Peyer's patch (tissue), 4 donors: ENCODE measurements at regions not wholly inside any gene's neighbourhood (a gene's known extent, or its start where the extent isn't known, plus 50 kb on each side); places are given as distances from the start of the nearest gene placed in this dataset.

Experiments
- CTCF ChIP-seq, 6 experiments: fragments of 450-650 bp in 4 of 6; fragments of 200-600 bp in 2 of 6; sonication (generic) in 1 of 6; IDR thresholded peaks; one replicate each; pipeline ENCODE4 v1.5.1; 2017 to 2019; ENCODE audit warnings: antibody characterized with exemption in 6 of 6, mild to moderate bottlenecking in 3 of 6, moderate library complexity in 1 of 6
- POLR2A ChIP-seq, 2 donors: fragments of 450-650 bp; IDR thresholded peaks; one replicate each; pipeline ENCODE4 v1.5.1; 2017; ENCODE audit warnings: antibody characterized with exemption in 2 of 2, mild to moderate bottlenecking in 2 of 2, moderate library complexity in 2 of 2

GRCh38 chr5:155229135-155229534 is 215.6 kb downstream of the KIF4B start:
- TF ChIP-seq CTCF (IDR thresholded peaks at IDR 0.05) (no peak), POLR2A (IDR thresholded peaks at IDR 0.05) (no peak)
